ENCODE measurements at regions not wholly inside any gene's neighbourhood (a gene's known extent, or its start where the extent isn't known, plus 50 kb on each side); places are given as distances from the start of the nearest gene placed in this dataset.

DNA sequence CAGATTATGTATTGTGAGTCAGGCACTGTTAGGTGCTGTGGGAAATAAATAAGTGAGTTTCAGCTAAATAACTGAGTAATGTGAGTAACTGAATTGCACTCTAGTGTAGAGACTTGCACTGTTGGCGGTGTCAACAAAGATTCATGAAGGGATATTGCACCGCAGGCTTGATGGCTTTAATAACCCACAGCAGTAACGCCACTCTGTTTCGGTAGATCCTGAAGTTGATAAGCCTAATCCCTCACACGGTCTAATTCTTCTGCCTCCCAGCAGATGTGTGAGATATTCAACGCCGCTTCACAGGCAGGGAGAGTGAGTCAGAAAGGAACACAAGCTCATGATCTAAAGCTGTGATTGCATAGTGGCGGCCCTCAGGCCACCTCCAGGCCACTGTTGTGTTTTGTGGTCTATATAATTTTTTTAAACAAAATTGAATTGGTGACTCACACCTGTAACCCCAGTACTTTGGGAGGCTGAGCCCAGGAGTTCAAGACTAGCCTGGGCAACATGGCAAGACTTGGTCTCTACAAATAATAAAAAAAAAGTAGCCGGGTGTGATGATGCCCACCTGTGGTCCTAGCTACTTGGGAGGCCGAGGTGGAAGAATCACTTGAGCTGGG lies 94.3 kb downstream of the LIPG start:
- Histone ChIP-seq H3K27me3 (ENCODE audit: control insufficient read depth in 2 of 2, insufficient read depth in 2 of 2, low read length in 2 of 2) (no peaks in the 10 kb centered on the region), H4K20me1 (ENCODE audit: insufficient read depth, low read length) (no peaks in the 10 kb centered on the region), H3K4me2 (replicated peaks; ENCODE audit: extremely low read depth, low read length, poor library complexity, severe bottlenecking) (no peak overlapping the region), H3K4me3 (replicated peaks in 1 of 3; ENCODE audit: low read depth in 2 of 3, low read length in 3 of 3) (no peak overlapping the region), H3K79me2 (ENCODE audit: insufficient read depth, low read length) (no peaks in the 10 kb centered on the region), H3K36me3 (replicated peaks in 1 of 2; ENCODE audit: control insufficient read depth in 1 of 2, insufficient read depth in 2 of 2, low read length in 2 of 2) (no peaks in the 10 kb centered on the region), H3K9me3 (replicated peaks in 1 of 2; ENCODE audit: control insufficient read depth in 1 of 2, insufficient read depth in 1 of 2, low read length in 2 of 2) (no peaks in the 10 kb centered on the region), H3K9ac (ENCODE audit: insufficient read depth, low read length, poor library complexity, severe bottlenecking) (no peak overlapping the region), H2AFZ (ENCODE audit: insufficient read depth, low read depth, low read length, poor library complexity, severe bottlenecking) (no peak overlapping the region), H3K27ac (ENCODE audit: low read depth in 1 of 2, low read length in 2 of 2) (no peak overlapping the region), H3K4me1 (ENCODE audit: control insufficient read depth in 1 of 2, insufficient read depth in 2 of 2, low read length in 2 of 2) (no peaks in the 10 kb centered on the region)
- H3K9me3 Mint-ChIP-seq: no peaks in the 10 kb centered on the region
- H3K4me1 Mint-ChIP-seq: no peaks in the 10 kb centered on the region
- intact Hi-C loops (cut with micrococcal nuclease): no loop called here
- 83% methylated on average over 5 of the region's 10 CpGs for WGBS (ENCODE audit: insufficient coverage)
- H3K4me3 Mint-ChIP-seq: no peak overlapping the region
- no peak for DNase-seq
- H3K36me3 Mint-ChIP-seq: no peaks in the 10 kb centered on the region
- no peak overlapping the region for H3K27ac Mint-ChIP-seq
- TF ChIP-seq, protein P1, sequence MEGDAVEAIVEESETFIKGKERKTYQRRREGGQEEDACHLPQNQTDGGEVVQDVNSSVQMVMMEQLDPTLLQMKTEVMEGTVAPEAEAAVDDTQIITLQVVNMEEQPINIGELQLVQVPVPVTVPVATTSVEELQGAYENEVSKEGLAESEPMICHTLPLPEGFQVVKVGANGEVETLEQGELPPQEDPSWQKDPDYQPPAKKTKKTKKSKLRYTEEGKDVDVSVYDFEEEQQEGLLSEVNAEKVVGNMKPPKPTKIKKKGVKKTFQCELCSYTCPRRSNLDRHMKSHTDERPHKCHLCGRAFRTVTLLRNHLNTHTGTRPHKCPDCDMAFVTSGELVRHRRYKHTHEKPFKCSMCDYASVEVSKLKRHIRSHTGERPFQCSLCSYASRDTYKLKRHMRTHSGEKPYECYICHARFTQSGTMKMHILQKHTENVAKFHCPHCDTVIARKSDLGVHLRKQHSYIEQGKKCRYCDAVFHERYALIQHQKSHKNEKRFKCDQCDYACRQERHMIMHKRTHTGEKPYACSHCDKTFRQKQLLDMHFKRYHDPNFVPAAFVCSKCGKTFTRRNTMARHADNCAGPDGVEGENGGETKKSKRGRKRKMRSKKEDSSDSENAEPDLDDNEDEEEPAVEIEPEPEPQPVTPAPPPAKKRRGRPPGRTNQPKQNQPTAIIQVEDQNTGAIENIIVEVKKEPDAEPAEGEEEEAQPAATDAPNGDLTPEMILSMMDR (IDR thresholded peaks at IDR 0.05): no peak
- peaks cover 2 to 4% (median 3%) of the 10 kb centered on the region in 3 donors for H3K27me3 Mint-ChIP-seq (ENCODE audit: low read depth in 3 of 3)

DNA sequence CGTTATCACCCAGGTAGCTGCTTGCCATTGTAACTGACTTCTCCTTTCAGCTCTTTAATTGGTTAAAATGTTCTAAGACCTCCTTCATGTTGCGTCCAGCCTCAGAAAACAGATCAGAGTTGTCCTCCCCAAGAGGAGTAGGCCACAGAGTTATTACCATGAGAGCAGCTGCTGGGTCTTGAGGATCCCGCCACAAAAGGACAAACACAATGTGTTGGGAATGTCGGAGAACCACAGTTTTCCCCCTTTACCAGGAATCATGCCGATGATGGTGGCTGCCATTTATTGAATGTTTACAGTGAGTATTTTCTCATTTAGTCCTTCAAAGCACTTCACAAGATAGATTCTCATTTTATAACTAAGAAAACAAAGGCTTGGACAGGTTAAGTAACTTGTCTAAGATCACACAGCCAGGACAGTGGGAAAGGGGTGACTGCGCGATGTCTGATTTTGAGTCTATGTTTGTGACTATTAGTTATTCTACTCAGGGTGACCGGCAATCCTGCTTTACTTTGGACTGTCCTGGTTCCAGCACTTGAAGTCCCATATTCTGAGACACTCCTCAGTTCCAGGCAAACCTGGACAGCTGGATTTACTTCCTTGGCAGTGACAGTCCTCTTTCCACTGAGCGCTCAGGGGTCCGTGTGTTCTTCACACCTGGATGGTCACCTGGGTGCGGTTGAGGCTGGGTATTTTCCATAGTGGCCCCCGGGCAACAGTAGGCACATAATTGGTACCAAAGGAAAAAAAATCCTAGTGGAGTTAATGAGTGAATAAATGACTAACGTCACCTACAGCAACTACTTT lies 93.6 kb downstream of the LIPG start:
- no peak overlapping the region for H3K4me2 ChIP-seq (replicated peaks; ENCODE audit: extremely low read depth, low read length, poor library complexity, severe bottlenecking)
- 100% methylated on average over 4 of the region's 13 CpGs for WGBS (ENCODE audit: insufficient coverage)
- TF ChIP-seq, protein P1 (IDR thresholded peaks at IDR 0.05): no peak
- intact Hi-C loops (cut with micrococcal nuclease): no loop called here
- no peaks in the 10 kb centered on the region for H3K27me3 ChIP-seq (ENCODE audit: control insufficient read depth in 2 of 2, insufficient read depth in 2 of 2, low read length in 2 of 2)
- Mint-ChIP-seq H3K4me3 (no peak overlapping the region), H3K27ac (no peak overlapping the region), H3K36me3 (no peaks in the 10 kb centered on the region), H3K4me1 (no peaks in the 10 kb centered on the region), H3K9me3 (no peaks in the 10 kb centered on the region), H3K27me3 (ENCODE audit: low read depth in 3 of 3) (peaks cover 2 to 4% (median 3%) of the 10 kb centered on the region in 3 donors)
- no peaks in the 10 kb centered on the region for H3K79me2 ChIP-seq (ENCODE audit: insufficient read depth, low read length)
- no peak overlapping the region for H3K4me3 ChIP-seq (replicated peaks in 1 of 3; ENCODE audit: low read depth in 2 of 3, low read length in 3 of 3)
- DNase-seq: no peak
- no peak overlapping the region for H2AFZ ChIP-seq (ENCODE audit: insufficient read depth, low read depth, low read length, poor library complexity, severe bottlenecking)
- H3K9me3 ChIP-seq (replicated peaks in 1 of 2; ENCODE audit: control insufficient read depth in 1 of 2, insufficient read depth in 1 of 2, low read length in 2 of 2): no peaks in the 10 kb centered on the region
- H3K27ac ChIP-seq (ENCODE audit: low read depth in 1 of 2, low read length in 2 of 2): no peak overlapping the region
- no peaks in the 10 kb centered on the region for H3K4me1 ChIP-seq (ENCODE audit: control insufficient read depth in 1 of 2, insufficient read depth in 2 of 2, low read length in 2 of 2)
- H4K20me1 ChIP-seq (ENCODE audit: insufficient read depth, low read length): no peaks in the 10 kb centered on the region
- H3K9ac ChIP-seq (ENCODE audit: insufficient read depth, low read length, poor library complexity, severe bottlenecking): no peak overlapping the region
- no peaks in the 10 kb centered on the region for H3K36me3 ChIP-seq (replicated peaks in 1 of 2; ENCODE audit: control insufficient read depth in 1 of 2, insufficient read depth in 2 of 2, low read length in 2 of 2)

All from CD14-positive monocyte (primary cell).